HepG2 (cell line): ENCODE measurements at regions not wholly inside any gene's neighbourhood (a gene's known extent, or its start where the extent isn't known, plus 50 kb on each side); places are given as distances from the start of the nearest gene placed in this dataset.

Source experiments
- ATAC-seq: fragments of 200-7000 bp; cut with Tn5 transposase; 3 replicates; pipeline ENCODE4 v1.9.1; 2020; ENCODE audit warnings: mild to moderate bottlenecking, moderate library complexity
- BruUV-seq: library from RNA; stranded (reverse); fragments of 400-500 nt; replicated peaks from 2 replicates; lab custom pipeline; 2021; lab: Mats Ljungman, UMichigan
- CTCF ChIA-PET: fragments of 300-600 bp; formaldehyde crosslinking; extraction: SDS; loops from one replicate; lab custom pipeline; 2021; ENCODE audit warnings: low total read pairs, inconsistent platforms, low intra/inter-chr PET ratio; lab: Yijun Ruan, JAX
- POLR2A ChIA-PET: fragments of 350-600 bp; sonication (Branson Sonifier 250); formaldehyde crosslinking; loops from one replicate; lab custom pipeline; 2020; ENCODE audit warnings: antibody characterized with exemption, inconsistent platforms; lab: Yijun Ruan, JAX
- DNase-seq: peaks from one replicate; pipeline ENCODE4 v3.0.0-alpha.2; 2015; ENCODE audit warnings: low spot score
- FAIRE-seq: peaks from 3 replicates; lab custom pipeline; 2011; peaks lifted over from hg19 to GRCh38; lab: Jason Lieb, UNC
- H2AFZ ChIP-seq: one replicate; pipeline ENCODE4 v1.6.1; 2011; ENCODE audit warnings: low read length, inconsistent platforms
- H3K27ac ChIP-seq: fragments of 300-600 bp; 3 replicates; pipeline ENCODE4 v1.8.0; 2011; ENCODE audit warnings: mixed run types, mild to moderate bottlenecking, mixed read lengths, low read length, inconsistent platforms; ENCODE audit not compliant: insufficient read depth; ENCODE audit errors: extremely low read length
- H3K27me3 ChIP-seq, 2 experiments: fragments of 200-600 bp in 1 of 2; 2 replicates in 1 of 2; 3 replicates in 1 of 2; pipeline versions ENCODE4 v1.6.0 to v1.8.0; 2011; ENCODE audit warnings: low read length in 2 of 2, mild to moderate bottlenecking in 2 of 2, moderate library complexity in 2 of 2, inconsistent platforms in 1 of 2; ENCODE audit not compliant: insufficient read depth in 2 of 2, control insufficient read depth in 1 of 2
- H3K36me3 ChIP-seq, 2 experiments: fragments of 200-600 bp in 1 of 2; replicated peaks in 1 of 2; 2 replicates in 1 of 2; 3 replicates in 1 of 2; pipeline versions ENCODE4 v1.5.1 to v1.8.0; 2011; ENCODE audit warnings: low read length in 2 of 2, inconsistent platforms in 1 of 2; ENCODE audit not compliant: insufficient read depth in 2 of 2, control insufficient read depth in 1 of 2
- H3K4me1 ChIP-seq: 2 replicates; pipeline ENCODE4 v1.5.1; 2012; ENCODE audit warnings: low read length, inconsistent platforms; ENCODE audit not compliant: insufficient read depth
- H3K4me2 ChIP-seq: 2 replicates; pipeline ENCODE4 v1.6.0; 2011; ENCODE audit warnings: low read depth, low read length, inconsistent platforms
- H3K4me3 ChIP-seq, 3 experiments: fragments of 200-600 bp in 1 of 3; sonication (generic), shearing (Covaris generic) in 1 of 3; replicated peaks in 1 of 3; 2 replicates each; pipeline ENCODE4 v1.5.1; 2011 to 2016; ENCODE audit warnings: low read length in 3 of 3, inconsistent platforms in 2 of 3, low read depth in 2 of 3, mild to moderate bottlenecking in 2 of 3, control low read depth in 1 of 3, mixed read lengths in 1 of 3; ENCODE audit not compliant: insufficient read depth in 1 of 3
- H3K79me2 ChIP-seq: one replicate; pipeline ENCODE4 v1.6.1; 2011; ENCODE audit warnings: low read length, inconsistent platforms; ENCODE audit not compliant: insufficient read depth
- H3K9ac ChIP-seq: 2 replicates; pipeline ENCODE4 v1.6.0; 2011; ENCODE audit warnings: mild to moderate bottlenecking, low read depth, low read length, inconsistent platforms; ENCODE audit not compliant: insufficient read depth
- H3K9me3 ChIP-seq: 2 replicates; pipeline ENCODE4 v1.5.1; 2012; ENCODE audit warnings: mild to moderate bottlenecking, low read length
- H4K20me1 ChIP-seq: 2 replicates; pipeline ENCODE4 v1.6.0; 2011; ENCODE audit warnings: inconsistent platforms, mild to moderate bottlenecking, low read length, moderate library complexity; ENCODE audit not compliant: insufficient read depth
- ARNTL ChIP-seq: sonication (generic); formaldehyde crosslinking; IDR thresholded peaks from 2 replicates; pipeline ENCODE4 v1.4.0; 2020; ENCODE audit warnings: mild to moderate bottlenecking, missing genetic modification reagents
- FOSL1 ChIP-seq: sonication (generic); formaldehyde crosslinking; IDR thresholded peaks from 2 replicates; pipeline ENCODE4 v1.9.0; 2021; ENCODE audit warnings: missing genetic modification reagents, borderline replicate concordance
- FOXK2 ChIP-seq: fragments of 450-650 bp; IDR thresholded peaks from 2 replicates; pipeline ENCODE4 v1.6.1; 2016
- MED1 ChIP-seq: sonication (generic); formaldehyde crosslinking; IDR thresholded peaks from 2 replicates; pipeline ENCODE4 v1.4.0; 2020; ENCODE audit warnings: missing genetic modification reagents
- NRL ChIP-seq: sonication (generic); formaldehyde crosslinking; IDR thresholded peaks from 2 replicates; pipeline ENCODE4 v1.5.0; 2020; ENCODE audit warnings: missing genetic modification reagents, mild to moderate bottlenecking, moderate library complexity, borderline replicate concordance
- RCOR2 ChIP-seq: IDR thresholded peaks from 2 replicates; pipeline ENCODE4 v1.6.1; 2016; ENCODE audit warnings: missing biosample characterization, missing genetic modification reagents
- SOX5 ChIP-seq: IDR thresholded peaks from 2 replicates; pipeline ENCODE4 v1.6.1; 2016; ENCODE audit warnings: borderline replicate concordance
- TP53 ChIP-seq: sonication (generic); formaldehyde crosslinking; conservative IDR thresholded peaks from 2 replicates; pipeline ENCODE4 v1.4.0; 2020; ENCODE audit warnings: missing genetic modification reagents
- ZEB1 ChIP-seq: IDR thresholded peaks from 2 replicates; pipeline ENCODE4 v1.6.1; 2012; ENCODE audit warnings: mild to moderate bottlenecking, low read depth, inconsistent platforms; ENCODE audit not compliant: insufficient replicate concordance
- ZNF292 ChIP-seq: sonication (generic); formaldehyde crosslinking; IDR thresholded peaks from 2 replicates; pipeline ENCODE4 v1.8.1; 2022; ENCODE audit warnings: mild to moderate bottlenecking, low read depth, missing genetic modification reagents, borderline replicate concordance
- ZNF605 ChIP-seq: sonication (generic); formaldehyde crosslinking; IDR thresholded peaks from 2 replicates; pipeline ENCODE4 v1.8.0; 2022; ENCODE audit warnings: mild to moderate bottlenecking, missing genetic modification reagents
- ZNF615 ChIP-seq: sonication (generic); formaldehyde crosslinking; IDR thresholded peaks from 2 replicates; pipeline ENCODE4 v1.5.0; 2020; ENCODE audit warnings: mild to moderate bottlenecking, missing genetic modification reagents, borderline replicate concordance
- ZSCAN25 ChIP-seq: sonication (generic); formaldehyde crosslinking; IDR thresholded peaks from 2 replicates; pipeline ENCODE4 v1.8.0; 2022; ENCODE audit warnings: mild to moderate bottlenecking, missing genetic modification reagents
- WGBS: methylation state at CpG from one replicate; pipeline ENCODE4 v1.1.6; 2017; ENCODE audit warnings: low lambda C conversion rate; 5-methylcytosine and 5-hydroxymethylcytosine counted together
- in situ Hi-C: cut with HindIII; loops from 2 replicates; pipeline ENCODE4 v1.10.0; 2017; ENCODE audit warnings: low pct_unique_long_range_greater_than_20kb; ENCODE audit not compliant: extremely low pct_ligation_motif_present
- intact Hi-C: fragments of 100-400 bp; cut with micrococcal nuclease; formaldehyde crosslinking; loops from one replicate; pipeline ENCODE4 v1.10.0; 2022; ENCODE audit not compliant: unreplicated experiment
- TF ChIP-seq, protein P1 (sequence below): sonication (generic); formaldehyde crosslinking; IDR thresholded peaks from 2 replicates; pipeline ENCODE4 v1.5.0; 2020; ENCODE audit warnings: missing genetic modification reagents
- TF ChIP-seq, protein P2 (sequence below): sonication (generic); formaldehyde crosslinking; IDR thresholded peaks from 2 replicates; pipeline ENCODE4 v1.8.1; 2023; ENCODE audit warnings: mild to moderate bottlenecking, missing genetic modification reagents
- TF ChIP-seq, protein P3 (sequence below): sonication (generic); formaldehyde crosslinking; IDR thresholded peaks from 2 replicates; pipeline ENCODE4 v1.4.0; 2020; ENCODE audit warnings: missing genetic modification reagents, borderline replicate concordance

DNA sequence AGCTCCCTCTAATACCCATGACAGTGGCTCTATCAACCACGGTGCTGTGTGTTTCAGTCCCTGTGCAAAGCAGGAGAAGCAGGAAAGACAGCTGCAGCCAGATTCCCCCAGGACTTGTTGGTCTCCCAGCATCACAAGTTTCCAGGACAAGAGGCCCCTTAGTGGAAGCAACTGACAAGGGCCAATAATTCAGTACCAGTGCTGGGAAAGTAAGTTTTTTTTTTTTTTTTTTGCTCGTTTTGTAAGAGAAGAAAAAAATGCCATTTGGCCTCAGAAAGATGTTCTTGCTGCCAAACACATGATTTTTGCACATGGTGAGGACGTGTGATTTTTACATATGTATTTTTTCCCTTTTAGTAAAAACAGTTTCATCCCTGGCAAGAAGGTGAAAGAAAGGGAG, 284.2 kb upstream of the ZMIZ1 start:
- H3K4me1 ChIP-seq = peaks cover under 1% of the 10 kb centered on the region; the same call in 1 of the 2 replicates
- no peak overlapping the region for H3K27ac ChIP-seq
- no TSS peak for BruUV-seq
- intact Hi-C loops = no loop called here
- no peaks in the 10 kb centered on the region for H4K20me1 ChIP-seq
- no peak for TF ChIP-seq TP53
- TF ChIP-seq NRL (CRISPR knock-in tag) = no peak
- TF ChIP-seq, protein P1, sequence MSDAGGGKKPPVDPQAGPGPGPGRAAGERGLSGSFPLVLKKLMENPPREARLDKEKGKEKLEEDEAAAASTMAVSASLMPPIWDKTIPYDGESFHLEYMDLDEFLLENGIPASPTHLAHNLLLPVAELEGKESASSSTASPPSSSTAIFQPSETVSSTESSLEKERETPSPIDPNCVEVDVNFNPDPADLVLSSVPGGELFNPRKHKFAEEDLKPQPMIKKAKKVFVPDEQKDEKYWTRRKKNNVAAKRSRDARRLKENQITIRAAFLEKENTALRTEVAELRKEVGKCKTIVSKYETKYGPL (CRISPR knock-in tag) = no peak
- TF ChIP-seq RCOR2 (CRISPR knock-in tag) = no peak
- no peak for TF ChIP-seq MED1 (CRISPR knock-in tag)
- TF ChIP-seq, protein P2, sequence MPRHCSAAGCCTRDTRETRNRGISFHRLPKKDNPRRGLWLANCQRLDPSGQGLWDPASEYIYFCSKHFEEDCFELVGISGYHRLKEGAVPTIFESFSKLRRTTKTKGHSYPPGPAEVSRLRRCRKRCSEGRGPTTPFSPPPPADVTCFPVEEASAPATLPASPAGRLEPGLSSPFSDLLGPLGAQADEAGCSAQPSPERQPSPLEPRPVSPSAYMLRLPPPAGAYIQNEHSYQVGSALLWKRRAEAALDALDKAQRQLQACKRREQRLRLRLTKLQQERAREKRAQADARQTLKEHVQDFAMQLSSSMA (CRISPR knock-in tag) = no peak
- TF ChIP-seq ZEB1 = no peak
- TF ChIP-seq, protein P3, sequence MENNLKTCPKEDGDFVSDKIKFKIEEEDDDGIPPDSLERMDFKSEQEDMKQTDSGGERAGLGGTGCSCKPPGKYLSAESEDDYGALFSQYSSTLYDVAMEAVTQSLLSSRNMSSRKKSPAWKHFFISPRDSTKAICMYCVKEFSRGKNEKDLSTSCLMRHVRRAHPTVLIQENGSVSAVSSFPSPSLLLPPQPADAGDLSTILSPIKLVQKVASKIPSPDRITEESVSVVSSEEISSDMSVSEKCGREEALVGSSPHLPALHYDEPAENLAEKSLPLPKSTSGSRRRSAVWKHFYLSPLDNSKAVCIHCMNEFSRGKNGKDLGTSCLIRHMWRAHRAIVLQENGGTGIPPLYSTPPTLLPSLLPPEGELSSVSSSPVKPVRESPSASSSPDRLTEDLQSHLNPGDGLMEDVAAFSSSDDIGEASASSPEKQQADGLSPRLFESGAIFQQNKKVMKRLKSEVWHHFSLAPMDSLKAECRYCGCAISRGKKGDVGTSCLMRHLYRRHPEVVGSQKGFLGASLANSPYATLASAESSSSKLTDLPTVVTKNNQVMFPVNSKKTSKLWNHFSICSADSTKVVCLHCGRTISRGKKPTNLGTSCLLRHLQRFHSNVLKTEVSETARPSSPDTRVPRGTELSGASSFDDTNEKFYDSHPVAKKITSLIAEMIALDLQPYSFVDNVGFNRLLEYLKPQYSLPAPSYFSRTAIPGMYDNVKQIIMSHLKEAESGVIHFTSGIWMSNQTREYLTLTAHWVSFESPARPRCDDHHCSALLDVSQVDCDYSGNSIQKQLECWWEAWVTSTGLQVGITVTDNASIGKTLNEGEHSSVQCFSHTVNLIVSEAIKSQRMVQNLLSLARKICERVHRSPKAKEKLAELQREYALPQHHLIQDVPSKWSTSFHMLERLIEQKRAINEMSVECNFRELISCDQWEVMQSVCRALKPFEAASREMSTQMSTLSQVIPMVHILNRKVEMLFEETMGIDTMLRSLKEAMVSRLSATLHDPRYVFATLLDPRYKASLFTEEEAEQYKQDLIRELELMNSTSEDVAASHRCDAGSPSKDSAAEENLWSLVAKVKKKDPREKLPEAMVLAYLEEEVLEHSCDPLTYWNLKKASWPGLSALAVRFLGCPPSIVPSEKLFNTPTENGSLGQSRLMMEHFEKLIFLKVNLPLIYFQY (CRISPR knock-in tag) = no peak
- TF ChIP-seq ZNF615 (CRISPR knock-in tag) = no peak
- TF ChIP-seq ARNTL = no peak
- no peak for TF ChIP-seq ZSCAN25 (CRISPR knock-in tag)
- TF ChIP-seq SOX5 (CRISPR knock-in tag) = no peak
- TF ChIP-seq FOSL1 = no peak
- no peak for TF ChIP-seq FOXK2
- no peak for TF ChIP-seq ZNF605 (CRISPR knock-in tag)
- no peak for TF ChIP-seq ZNF292 (CRISPR knock-in tag)
- no peak overlapping the region for H3K4me3 ChIP-seq
- no peaks in the 10 kb centered on the region for H3K79me2 ChIP-seq
- no peaks in the 10 kb centered on the region for H3K9me3 ChIP-seq
- peaks cover 1 to 4% of the 10 kb centered on the region in 2 experiments; a peak in 2 of 5 replicates for H3K27me3 ChIP-seq
- FAIRE-seq (no peak), ATAC-seq (no peak), DNase-seq (no peak)
- no peak overlapping the region for H3K4me2 ChIP-seq
- ChIA-PET POLR2A (no interaction called here), CTCF (no interaction called here)
- no peak overlapping the region for H2AFZ ChIP-seq
- no peaks in the 10 kb centered on the region for H3K36me3 ChIP-seq
- H3K9ac ChIP-seq = no peak overlapping the region
- 12% methylated on average over 3 of the region's 3 CpGs for WGBS
- in situ Hi-C loops = no loop called here
